Suprapubic skin (tissue), 4 donors: ENCODE measurements at regions not wholly inside any gene's neighbourhood (a gene's known extent, or its start where the extent isn't known, plus 50 kb on each side); places are given as distances from the start of the nearest gene placed in this dataset.

Experiments used
- CTCF ChIP-seq, 2 donors: fragments of 200-600 bp in 1 of 2; fragments of 450-650 bp in 1 of 2; sonication (generic) in 1 of 2; IDR thresholded peaks; one replicate each; pipeline ENCODE4 v1.5.1; 2016 to 2019; ENCODE audit warnings: antibody characterized with exemption in 2 of 2, mild to moderate bottlenecking in 1 of 2, moderate library complexity in 1 of 2
- EP300 ChIP-seq: sonication (generic); formaldehyde crosslinking; IDR thresholded peaks from one replicate; pipeline ENCODE4 v1.6.1; 2017; ENCODE audit warnings: antibody characterized with exemption
- POLR2AphosphoS5 ChIP-seq, 3 donors: sonication (generic); formaldehyde crosslinking; IDR thresholded peaks; one replicate each; pipeline ENCODE4 v1.6.1; 2017; ENCODE audit warnings: antibody characterized with exemption in 3 of 3

GRCh38 chr15:93205413-93205812, 116.4 kb upstream of the RGMA start:
- TF ChIP-seq CTCF (IDR thresholded peaks at IDR 0.05), result no peak
- TF ChIP-seq EP300, result no peak
- no peak for TF ChIP-seq POLR2AphosphoS5 (IDR thresholded peaks at IDR 0.05)
